Naive thymus-derived CD4-positive, alpha-beta T cell (primary cell): ENCODE measurements at regions not wholly inside any gene's neighbourhood (a gene's known extent, or its start where the extent isn't known, plus 50 kb on each side); places are given as distances from the start of the nearest gene placed in this dataset.
A peak's percentile ranks its signal among the peaks of the same experiment; 100 is the strongest.

ENCODE experiments used
- ATAC-seq: fragments of 150-1000 bp; cut with Tn5 transposase; 2 replicates; pipeline ENCODE4 v1.10.0; 2021; ENCODE audit warnings: mild to moderate bottlenecking, moderate library complexity
- CTCF ChIA-PET: fragments of 350-600 bp; sonication (Branson Sonifier 250); formaldehyde crosslinking; loops from one replicate; lab custom pipeline; 2021; ENCODE audit warnings: antibody characterized with exemption; lab: Charles Lee
- POLR2A ChIA-PET: fragments of 350-600 bp; sonication (Branson Sonifier 250); formaldehyde crosslinking; loops from one replicate; lab custom pipeline; 2021; ENCODE audit warnings: antibody characterized with exemption, inconsistent platforms; lab: Charles Lee
- DNase-seq, 9 donors: peaks; one replicate each; pipeline versions ENCODE4 v3.0.0 to v3.0.0-alpha.2; 2020 to 2022; ENCODE audit warnings: mixed read lengths in 1 of 9
- H3K27ac ChIP-seq: one replicate; pipeline ENCODE4 v1.7.0; 2013; ENCODE audit warnings: mild to moderate bottlenecking, low read depth, low read length, moderate library complexity
- H3K27me3 ChIP-seq, 2 donors: one replicate each; pipeline ENCODE4 v1.7.0; 2013; ENCODE audit warnings: low read length in 2 of 2, mild to moderate bottlenecking in 2 of 2, moderate library complexity in 2 of 2; ENCODE audit not compliant: control insufficient read depth in 2 of 2, insufficient read depth in 2 of 2
- H3K36me3 ChIP-seq, 3 experiments: 1 replicate in 2 of 3; 2 replicates in 1 of 3; pipeline ENCODE4 v1.7.0; 2013; ENCODE audit warnings: low read length in 3 of 3, mild to moderate bottlenecking in 3 of 3, moderate library complexity in 1 of 3; ENCODE audit not compliant: insufficient read depth in 3 of 3, control insufficient read depth in 2 of 3
- H3K4me1 ChIP-seq, 2 donors: one replicate each; pipeline ENCODE4 v1.7.0; 2013; ENCODE audit warnings: low read length in 2 of 2, mild to moderate bottlenecking in 2 of 2, moderate library complexity in 1 of 2; ENCODE audit not compliant: control insufficient read depth in 2 of 2, insufficient read depth in 2 of 2
- H3K4me3 ChIP-seq: 2 replicates; pipeline ENCODE4 v1.7.0; 2013; ENCODE audit warnings: mild to moderate bottlenecking, low read length
- H3K9me3 ChIP-seq, 3 experiments: 1 replicate in 2 of 3; 2 replicates in 1 of 3; pipeline ENCODE4 v1.7.0; 2013; ENCODE audit warnings: low read length in 3 of 3; ENCODE audit not compliant: control insufficient read depth in 2 of 3
- H3K27ac Mint-ChIP-seq, 9 donors: one replicate each; pipeline ENCODE4 v1.8.0; 2020 to 2022; ENCODE audit warnings: mixed read lengths in 9 of 9, mild to moderate bottlenecking in 8 of 9, moderate library complexity in 5 of 9, inconsistent platforms in 2 of 9
- H3K27me3 Mint-ChIP-seq, 5 donors: one replicate each; pipeline ENCODE4 v1.8.0; 2021 to 2022; ENCODE audit warnings: mixed read lengths in 5 of 5, mild to moderate bottlenecking in 1 of 5
- H3K36me3 Mint-ChIP-seq, 5 donors: one replicate each; pipeline ENCODE4 v1.8.0; 2020 to 2022; ENCODE audit warnings: mixed read lengths in 5 of 5, mild to moderate bottlenecking in 3 of 5, inconsistent platforms in 1 of 5
- H3K4me1 Mint-ChIP-seq, 7 donors: one replicate each; pipeline ENCODE4 v1.8.0; 2020 to 2022; ENCODE audit warnings: mixed read lengths in 7 of 7, mild to moderate bottlenecking in 3 of 7, inconsistent platforms in 1 of 7
- H3K4me3 Mint-ChIP-seq, 10 donors: one replicate each; pipeline ENCODE4 v1.8.0; 2020 to 2022; ENCODE audit warnings: mild to moderate bottlenecking in 10 of 10, mixed read lengths in 10 of 10, moderate library complexity in 6 of 10, inconsistent platforms in 2 of 10
- H3K9me3 Mint-ChIP-seq, 11 donors: one replicate each; pipeline ENCODE4 v1.8.0; 2020 to 2022; ENCODE audit warnings: mixed read lengths in 11 of 11, mild to moderate bottlenecking in 4 of 11, inconsistent platforms in 1 of 11, moderate library complexity in 1 of 11
- intact Hi-C, 2 donors: fragments of 100-400 bp; cut with micrococcal nuclease; formaldehyde crosslinking; loops; one replicate each; pipeline ENCODE4 v1.15.1; 2023

- Histone ChIP-seq H3K36me3 (no peaks in the 10 kb centered on the region), H3K4me1 (no peaks in the 10 kb centered on the region), H3K4me3 (no peak overlapping the region), H3K27ac (no peak overlapping the region), H3K27me3 (no peaks in the 10 kb centered on the region), H3K9me3 (no peaks in the 10 kb centered on the region)
- no peaks in the 10 kb centered on the region for H3K36me3 Mint-ChIP-seq
- H3K27ac Mint-ChIP-seq = no peak overlapping the region
- H3K4me1 Mint-ChIP-seq = peaks cover 0 to 2% (median 0%) of the 10 kb centered on the region in 7 donors
- H3K4me3 Mint-ChIP-seq = no peak overlapping the region
- peaks cover 0 to 20% (median under 1%) of the 10 kb centered on the region in 5 donors for H3K27me3 Mint-ChIP-seq
- intact Hi-C loops = no loop called here
- CTCF ChIA-PET = no interaction called here
- ATAC-seq = no peak
- no peak for DNase-seq
- H3K9me3 Mint-ChIP-seq = peaks cover 0 to 12% (median 2%) of the 10 kb centered on the region in 11 donors
- POLR2A ChIA-PET = no interaction called here
Observed at GRCh38 chr10:113434950-113435349, 117.9 kb upstream of the HABP2 start.

GRCh38 chr10:113435881-113436280 lies 117.0 kb upstream of the HABP2 start:
- H3K4me3 Mint-ChIP-seq = no peak overlapping the region
- DNase-seq = no peak

GRCh38 chr10:113436851-113437250 lies 116.0 kb upstream of the HABP2 start:
- DNase-seq (no peak), ATAC-seq (no peak)
- POLR2A ChIA-PET = no interaction called here
- Histone ChIP-seq H3K4me3 (no peak overlapping the region), H3K9me3 (no peaks in the 10 kb centered on the region), H3K27ac (no peak overlapping the region), H3K27me3 (no peaks in the 10 kb centered on the region), H3K36me3 (no peaks in the 10 kb centered on the region), H3K4me1 (no peaks in the 10 kb centered on the region)
- peaks cover 0 to 8% (median 0%) of the 10 kb centered on the region in 11 donors for H3K9me3 Mint-ChIP-seq
- CTCF ChIA-PET = no interaction called here
- H3K27me3 Mint-ChIP-seq = peaks cover 0 to 14% (median 0%) of the 10 kb centered on the region in 5 donors
- intact Hi-C loops = no loop called here
- H3K36me3 Mint-ChIP-seq = no peaks in the 10 kb centered on the region
- H3K27ac Mint-ChIP-seq = no peak overlapping the region
- H3K4me1 Mint-ChIP-seq = peaks cover 0 to 2% (median 0%) of the 10 kb centered on the region in 7 donors
- H3K4me3 Mint-ChIP-seq = no peak overlapping the region

More at GRCh38 chr10:113435881-113436280, 117.0 kb upstream of the HABP2 start:
- Histone ChIP-seq H3K9me3 (no peaks in the 10 kb centered on the region), H3K36me3 (no peaks in the 10 kb centered on the region), H3K27ac (no peak overlapping the region), H3K4me3 (no peak overlapping the region), H3K4me1 (no peaks in the 10 kb centered on the region), H3K27me3 (no peaks in the 10 kb centered on the region)
- CTCF ChIA-PET = no interaction called here
- POLR2A ChIA-PET = no interaction called here
- peaks cover 0 to 15% (median 0%) of the 10 kb centered on the region in 5 donors for H3K27me3 Mint-ChIP-seq
- H3K9me3 Mint-ChIP-seq = peaks cover 0 to 12% (median 2%) of the 10 kb centered on the region in 11 donors
- ATAC-seq = no peak
- H3K36me3 Mint-ChIP-seq = no peaks in the 10 kb centered on the region
- intact Hi-C loops = no loop called here
- H3K4me1 Mint-ChIP-seq = peaks cover 0 to 2% (median 0%) of the 10 kb centered on the region in 7 donors
- H3K27ac Mint-ChIP-seq = no peak overlapping the region

- ATAC-seq = no peak
- H3K4me1 ChIP-seq = no peaks in the 10 kb centered on the region
- DNase-seq = no peak
- no peak overlapping the region for H3K4me3 ChIP-seq
- no peaks in the 10 kb centered on the region for H3K36me3 ChIP-seq
- ChIA-PET CTCF (no interaction called here), POLR2A (no interaction called here)
- Mint-ChIP-seq H3K4me1 (peaks cover 0 to 2% (median 0%) of the 10 kb centered on the region in 7 donors), H3K27me3 (peaks cover 0 to 14% (median 0%) of the 10 kb centered on the region in 5 donors), H3K36me3 (no peaks in the 10 kb centered on the region), H3K27ac (no peak overlapping the region), H3K9me3 (peaks cover 0 to 8% (median 0%) of the 10 kb centered on the region in 11 donors), H3K4me3 (no peak overlapping the region)
- H3K9me3 ChIP-seq = no peaks in the 10 kb centered on the region
- no peak overlapping the region for H3K27ac ChIP-seq
- intact Hi-C loops = no loop called here
- H3K27me3 ChIP-seq = no peaks in the 10 kb centered on the region
Observed at GRCh38 chr10:113438652-113439051, 114.2 kb upstream of the HABP2 start.

- no peaks in the 10 kb centered on the region for H3K4me1 ChIP-seq
- H3K27ac ChIP-seq = no peak overlapping the region
- no peak for DNase-seq
- H3K9me3 Mint-ChIP-seq = peaks cover 0 to 4% (median 0%) of the 10 kb centered on the region in 11 donors
- no peaks in the 10 kb centered on the region for H3K36me3 Mint-ChIP-seq
- ChIA-PET CTCF (no interaction called here), POLR2A (no interaction called here)
- intact Hi-C loops = no loop called here
- no peak overlapping the region for H3K4me3 ChIP-seq
- no peaks in the 10 kb centered on the region for H3K9me3 ChIP-seq
- no peaks in the 10 kb centered on the region for H3K27me3 ChIP-seq
- H3K4me1 Mint-ChIP-seq = no peaks in the 10 kb centered on the region
- no peak for ATAC-seq
- no peak overlapping the region for H3K27ac Mint-ChIP-seq
- H3K4me3 Mint-ChIP-seq = no peak overlapping the region
- peaks cover 0 to 11% (median 3%) of the 10 kb centered on the region in 5 donors for H3K27me3 Mint-ChIP-seq
- no peaks in the 10 kb centered on the region for H3K36me3 ChIP-seq
Observed at GRCh38 chr10:113441220-113441619, 111.6 kb upstream of the HABP2 start.

DNA sequence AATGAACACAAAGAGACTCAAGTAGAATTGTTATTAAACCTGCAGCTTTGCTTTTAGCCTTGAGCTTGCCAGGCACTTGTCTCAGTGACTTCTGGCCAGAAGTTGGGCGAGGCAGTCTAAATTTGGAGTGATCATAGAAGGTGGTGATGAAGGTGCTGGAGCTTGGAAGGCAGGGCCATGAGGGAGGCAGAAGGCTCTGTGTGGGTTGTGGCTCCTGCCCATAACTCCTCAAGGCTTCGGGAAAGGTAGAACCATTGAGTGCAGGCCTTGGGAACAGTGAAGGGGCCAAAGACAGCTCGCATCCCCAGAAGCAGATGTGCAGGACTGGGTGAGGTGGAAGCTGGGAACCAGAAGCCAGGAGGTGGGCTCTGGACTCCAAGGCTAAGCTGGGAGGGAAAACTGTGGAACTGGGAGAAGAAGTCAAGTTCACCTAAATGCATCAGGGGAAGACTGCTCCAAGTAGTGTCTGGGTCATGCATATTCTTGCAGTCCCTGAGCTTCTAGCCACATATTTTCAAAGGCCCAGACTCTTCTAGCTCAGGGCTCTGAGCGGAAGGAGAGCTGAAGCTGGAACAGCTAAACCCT lies 111.1 kb upstream of the HABP2 start:
- no peaks in the 10 kb centered on the region for H3K4me1 ChIP-seq
- no peaks in the 10 kb centered on the region for H3K36me3 ChIP-seq
- POLR2A ChIA-PET = no interaction called here
- peaks cover 0 to 2% (median 0%) of the 10 kb centered on the region in 7 donors for H3K4me1 Mint-ChIP-seq
- no peak overlapping the region for H3K27ac ChIP-seq
- peaks cover 0 to 10% (median 5%) of the 10 kb centered on the region in 5 donors for H3K27me3 Mint-ChIP-seq
- no peaks in the 10 kb centered on the region for H3K9me3 Mint-ChIP-seq
- H3K27ac Mint-ChIP-seq = no peak overlapping the region
- H3K27me3 ChIP-seq = no peaks in the 10 kb centered on the region
- ATAC-seq (no peak), DNase-seq (no peak)
- no peaks in the 10 kb centered on the region for H3K36me3 Mint-ChIP-seq
- CTCF ChIA-PET = no interaction called here
- no peak overlapping the region for H3K4me3 ChIP-seq
- intact Hi-C loops = no loop called here
- H3K4me3 Mint-ChIP-seq = no peak overlapping the region
- H3K9me3 ChIP-seq = no peaks in the 10 kb centered on the region

- intact Hi-C loops = no loop called here
- Mint-ChIP-seq H3K36me3 (no peaks in the 10 kb centered on the region), H3K27me3 (peaks cover 0 to 11% (median 5%) of the 10 kb centered on the region in 5 donors), H3K4me1 (peaks cover 0 to 2% (median 0%) of the 10 kb centered on the region in 7 donors), H3K27ac (no peak overlapping the region), H3K4me3 (no peak overlapping the region), H3K9me3 (no peaks in the 10 kb centered on the region)
- H3K4me3 ChIP-seq = no peak overlapping the region
- H3K9me3 ChIP-seq = no peaks in the 10 kb centered on the region
- no peak overlapping the region for H3K27ac ChIP-seq
- DNase-seq (no peak), ATAC-seq (peak; percentile 40)
- POLR2A ChIA-PET = no interaction called here
- no peaks in the 10 kb centered on the region for H3K36me3 ChIP-seq
- CTCF ChIA-PET = no interaction called here
- no peaks in the 10 kb centered on the region for H3K27me3 ChIP-seq
- H3K4me1 ChIP-seq = no peaks in the 10 kb centered on the region
Observed at GRCh38 chr10:113442336-113442735, 110.5 kb upstream of the HABP2 start.
